B cell (primary cell): ENCODE measurements at regions not wholly inside any gene's neighbourhood (a gene's known extent, or its start where the extent isn't known, plus 50 kb on each side); places are given as distances from the start of the nearest gene placed in this dataset.
"Not testable (repeated sequence)": the region's sequence is repeated elsewhere in the genome, so short reads cannot be mapped to it uniquely, and the experiment has no call there.

Source experiments
- ATAC-seq: fragments of 200-7000 bp; cut with Tn5 transposase; one replicate; pipeline ENCODE4 v1.10.0; 2021; ENCODE audit warnings: low read depth, mild to moderate bottlenecking, moderate number of reproducible peaks, moderate library complexity
- CTCF ChIA-PET: fragments of 350-600 bp; sonication (Branson Sonifier 250); formaldehyde crosslinking; loops from one replicate; lab custom pipeline; 2021; ENCODE audit warnings: antibody characterized with exemption, inconsistent platforms; lab: Charles Lee
- POLR2A ChIA-PET: fragments of 350-600 bp; sonication (Branson Sonifier 250); formaldehyde crosslinking; loops from one replicate; lab custom pipeline; 2021; ENCODE audit warnings: antibody characterized with exemption; lab: Charles Lee
- DNase-seq: peaks from one replicate; pipeline ENCODE4 v3.0.0; 2013
- H2AFZ ChIP-seq: 2 replicates; pipeline ENCODE4 v1.6.1; 2012; ENCODE audit warnings: mild to moderate bottlenecking, low read depth, low read length; ENCODE audit not compliant: insufficient read depth, poor library complexity, severe bottlenecking
- H3K27ac ChIP-seq, 2 donors: 1 replicate in 1 of 2; 2 replicates in 1 of 2; pipeline ENCODE4 v1.5.1; 2012 to 2013; ENCODE audit warnings: low read length in 2 of 2, mild to moderate bottlenecking in 2 of 2, moderate library complexity in 1 of 2
- H3K27me3 ChIP-seq, 4 experiments: fragments of 200-600 bp in 1 of 4; sonication (generic) in 1 of 4; replicated peaks in 1 of 4; 1 replicate in 2 of 4; 2 replicates in 2 of 4; pipeline versions ENCODE4 v1.6.1 to v1.7.0; 2013 to 2016; ENCODE audit warnings: low read length in 3 of 4, mild to moderate bottlenecking in 2 of 4, mixed read lengths in 1 of 4, moderate library complexity in 1 of 4; ENCODE audit not compliant: insufficient read depth in 4 of 4, control insufficient read depth in 3 of 4; ENCODE audit errors: control extremely low read depth in 1 of 4
- H3K36me3 ChIP-seq, 2 experiments: replicated peaks in 1 of 2; 1 replicate in 1 of 2; 2 replicates in 1 of 2; pipeline versions ENCODE4 v1.6.1 to v1.7.1; 2013; ENCODE audit warnings: low read length in 1 of 2; ENCODE audit not compliant: insufficient read depth in 2 of 2, control insufficient read depth in 1 of 2; ENCODE audit errors: control extremely low read depth in 1 of 2, extremely low read depth in 1 of 2
- H3K4me1 ChIP-seq, 2 donors: fragments of 200-600 bp in 1 of 2; sonication (generic) in 1 of 2; 1 replicate in 1 of 2; 2 replicates in 1 of 2; pipeline versions ENCODE4 v1.5.1 to v1.6.1; 2013 to 2017; ENCODE audit warnings: low read length in 2 of 2; ENCODE audit not compliant: control insufficient read depth in 2 of 2, insufficient read depth in 2 of 2
- H3K4me2 ChIP-seq: replicated peaks from 2 replicates; pipeline ENCODE3; 2012; ENCODE audit warnings: mild to moderate bottlenecking, low read depth, low read length; ENCODE audit not compliant: poor library complexity, severe bottlenecking
- H3K4me3 ChIP-seq, 5 experiments: fragments of 200-600 bp in 1 of 5; sonication (generic) in 1 of 5; 1 replicate in 3 of 5; 2 replicates in 2 of 5; pipeline versions ENCODE4 v1.5.1 to v1.7.0; 2011 to 2016; ENCODE audit warnings: low read length in 4 of 5, mild to moderate bottlenecking in 4 of 5, low read depth in 2 of 5, control low read depth in 1 of 5, moderate library complexity in 1 of 5; ENCODE audit not compliant: insufficient read depth in 1 of 5; ENCODE audit errors: control extremely low read depth in 1 of 5, extremely low read depth in 1 of 5
- H3K79me2 ChIP-seq: fragments of 200-600 bp; sonication (generic); one replicate; pipeline ENCODE4 v1.6.0; 2016; ENCODE audit warnings: low read length; ENCODE audit not compliant: control insufficient read depth, insufficient read depth
- H3K9ac ChIP-seq: fragments of 200-600 bp; sonication (generic); 2 replicates; pipeline ENCODE4 v1.6.1; 2017; ENCODE audit warnings: mild to moderate bottlenecking, low read length, moderate library complexity
- H3K9me3 ChIP-seq, 3 donors: one replicate each; pipeline versions ENCODE4 v1.6.1 to v1.7.1; 2013; ENCODE audit warnings: low read length in 2 of 3; ENCODE audit not compliant: control insufficient read depth in 2 of 3, insufficient read depth in 1 of 3; ENCODE audit errors: control extremely low read depth in 1 of 3
- H4K20me1 ChIP-seq: 2 replicates; pipeline ENCODE4 v1.6.0; 2012; ENCODE audit warnings: mild to moderate bottlenecking, low read length; ENCODE audit not compliant: insufficient read depth, control insufficient read depth, poor library complexity, severe bottlenecking
- H3K27ac Mint-ChIP-seq: one replicate; pipeline ENCODE4 v1.8.0; 2021; ENCODE audit warnings: mixed read lengths
- H3K27me3 Mint-ChIP-seq: one replicate; pipeline ENCODE4 v1.8.0; 2021; ENCODE audit warnings: mixed read lengths
- H3K4me1 Mint-ChIP-seq: one replicate; pipeline ENCODE4 v1.8.0; 2021; ENCODE audit warnings: mixed read lengths
- H3K4me3 Mint-ChIP-seq: one replicate; pipeline ENCODE4 v1.8.0; 2021; ENCODE audit warnings: mixed read lengths
- H3K9me3 Mint-ChIP-seq: one replicate; pipeline ENCODE4 v1.8.0; 2022; ENCODE audit warnings: mixed read lengths; ENCODE audit not compliant: insufficient read depth
- CTCF ChIP-seq: fragments of 200-600 bp; IDR thresholded peaks from one replicate; pipeline ENCODE4 v1.8.0; 2022; ENCODE audit warnings: antibody characterized with exemption, mild to moderate bottlenecking
- EZH2 ChIP-seq: IDR thresholded peaks from 2 replicates; pipeline ENCODE4 v1.6.1; 2012; ENCODE audit warnings: borderline replicate concordance, low read depth, mild to moderate bottlenecking, moderate library complexity, low read length; ENCODE audit not compliant: insufficient read depth, poor library complexity, severe bottlenecking
- WGBS: methylation state at CpG from one replicate; pipeline ENCODE4 v1.1.5; 2013; ENCODE audit warnings: missing lambda C conversion rate; ENCODE audit not compliant: insufficient coverage; 5-methylcytosine and 5-hydroxymethylcytosine counted together
- intact Hi-C: fragments of 100-400 bp; cut with micrococcal nuclease; formaldehyde crosslinking; loops from one replicate; pipeline ENCODE4 v1.10.0; 2022

DNA sequence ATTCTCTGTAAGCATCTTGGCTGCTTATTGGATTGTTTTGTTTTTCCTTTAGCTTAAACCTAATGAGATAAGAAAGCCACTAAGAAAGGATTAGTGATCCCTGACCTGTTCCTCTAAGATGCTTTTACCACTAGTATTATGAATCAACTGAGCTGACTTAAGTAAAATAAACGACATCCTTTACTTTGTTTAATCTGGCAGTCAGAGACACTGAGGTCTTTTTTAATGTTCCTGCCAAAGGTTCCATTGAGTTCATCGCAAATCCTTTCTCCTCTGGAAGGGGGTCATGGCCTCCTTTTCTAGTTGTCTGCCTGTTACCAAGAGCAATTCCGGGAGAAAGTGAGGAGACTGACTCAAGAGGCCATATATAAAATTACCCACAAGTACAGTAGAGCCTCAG, 1038.3 kb upstream of the SLIT2 start:
- H3K9me3 Mint-ChIP-seq, result peaks cover 9% of the 10 kb centered on the region
- Histone ChIP-seq H3K79me2 (no peaks in the 10 kb centered on the region), H4K20me1 (no peaks in the 10 kb centered on the region), H3K27me3 (no peaks in the 10 kb centered on the region), H3K4me3 (no peak overlapping the region), H2AFZ (no peak overlapping the region), H3K27ac (no peak overlapping the region), H3K36me3 (no peaks in the 10 kb centered on the region), H3K4me1 (no peaks in the 10 kb centered on the region), H3K9ac (no peak overlapping the region), H3K4me2 (no peak overlapping the region), H3K9me3 (peaks cover 0 to 3% (median 0%) of the 10 kb centered on the region in 3 donors)
- intact Hi-C loops, result no loop called here
- no peak overlapping the region for H3K27ac Mint-ChIP-seq
- no peak overlapping the region for H3K4me3 Mint-ChIP-seq
- 88% methylated on average over 1 of the region's 3 CpGs for WGBS
- no peaks in the 10 kb centered on the region for H3K4me1 Mint-ChIP-seq
- DNase-seq (no peak), ATAC-seq (no peak)
- no peaks in the 10 kb centered on the region for H3K27me3 Mint-ChIP-seq
- CTCF ChIA-PET, result no interaction called here
- POLR2A ChIA-PET, result no interaction called here
- TF ChIP-seq CTCF, result no peak
- TF ChIP-seq EZH2, result no peak

DNA sequence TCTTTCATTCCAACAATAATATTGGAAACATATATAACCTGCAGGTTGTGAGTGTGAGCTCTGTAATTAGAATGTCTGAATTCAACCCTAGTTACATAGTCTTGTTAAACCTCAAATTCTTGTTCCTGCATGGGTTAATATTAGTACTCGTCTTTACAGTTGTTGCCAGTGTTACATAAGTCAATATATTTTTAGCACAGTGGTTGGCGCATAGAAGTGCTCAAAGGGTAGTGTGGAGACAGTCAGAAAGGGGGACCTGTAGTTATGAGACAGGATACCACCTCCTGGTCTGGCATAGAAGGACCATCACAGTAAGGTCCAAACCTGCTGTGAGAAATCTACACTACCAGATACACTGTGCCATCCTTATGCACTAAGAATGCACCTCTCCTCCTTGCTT, 1045.9 kb upstream of the SLIT2 start:
- intact Hi-C loops, result no loop called here
- ChIA-PET POLR2A (no interaction called here), CTCF (no interaction called here)
- H3K9me3 ChIP-seq, result no peaks in the 10 kb centered on the region
- no CpG with 5 or more reads among the region's 2 CpGs for WGBS
- no peaks in the 10 kb centered on the region for H3K36me3 ChIP-seq
- no peak for TF ChIP-seq EZH2
- no peak for TF ChIP-seq CTCF
- peaks cover 7% of the 10 kb centered on the region for H3K9me3 Mint-ChIP-seq
- DNase-seq (no peak), ATAC-seq (no peak)
- H4K20me1 ChIP-seq, result no peaks in the 10 kb centered on the region
- no peak overlapping the region for H3K4me3 ChIP-seq
- no peaks in the 10 kb centered on the region for H3K4me1 Mint-ChIP-seq
- H3K79me2 ChIP-seq, result no peaks in the 10 kb centered on the region
- H3K27ac Mint-ChIP-seq, result no peak overlapping the region
- no peak overlapping the region for H2AFZ ChIP-seq
- no peaks in the 10 kb centered on the region for H3K27me3 ChIP-seq
- H3K4me3 Mint-ChIP-seq, result no peak overlapping the region
- H3K27ac ChIP-seq, result no peak overlapping the region
- H3K4me2 ChIP-seq, result no peak overlapping the region
- no peaks in the 10 kb centered on the region for H3K27me3 Mint-ChIP-seq
- H3K9ac ChIP-seq, result no peak overlapping the region
- no peaks in the 10 kb centered on the region for H3K4me1 ChIP-seq

- H3K9me3 ChIP-seq, H2AFZ ChIP-seq, H3K79me2 ChIP-seq, H3K4me2 ChIP-seq, DNase-seq, H3K9ac ChIP-seq, intact Hi-C loops, H3K27me3 ChIP-seq, CTCF ChIA-PET, H3K27ac ChIP-seq, H3K4me1 Mint-ChIP-seq, H3K36me3 ChIP-seq, H4K20me1 ChIP-seq, H3K4me3 Mint-ChIP-seq, POLR2A ChIA-PET, H3K9me3 Mint-ChIP-seq, H3K4me3 ChIP-seq, H3K27ac Mint-ChIP-seq, H3K27me3 Mint-ChIP-seq, ATAC-seq, H3K4me1 ChIP-seq: not testable (repeated sequence)
- WGBS, result 96% methylated on average over 16 of the region's 17 CpGs
These were observed 1053.9 kb upstream of the SLIT2 start for GRCh38 chr4:19197838-19198237.
